ENCODE measurements at regions not wholly inside any gene's neighbourhood (a gene's known extent, or its start where the extent isn't known, plus 50 kb on each side); places are given as distances from the start of the nearest gene placed in this dataset.

GRCh38 chr2:13106302-13106701, 389.6 kb downstream of the TRIB2 start:
- Mint-ChIP-seq H3K4me1 (no peaks in the 10 kb centered on the region), H3K27me3 (ENCODE audit: low read depth) (no peaks in the 10 kb centered on the region), H3K36me3 (ENCODE audit: insufficient read depth in 1 of 3, low read depth in 3 of 3) (no peaks in the 10 kb centered on the region), H3K9me3 (no peaks in the 10 kb centered on the region), H3K27ac (no peak overlapping the region), H3K4me3 (no peak overlapping the region)
- Histone ChIP-seq H2BK120ac (ENCODE audit: low read depth, low read length, poor library complexity, severe bottlenecking) (no peak overlapping the region), H2BK5ac (ENCODE audit: insufficient read length, low read length) (no peak overlapping the region), H3K79me2 (ENCODE audit: insufficient read depth, low read length) (no peaks in the 10 kb centered on the region), H3K18ac (ENCODE audit: insufficient read length, low read depth, low read length) (no peak overlapping the region), H3K4me1 (ENCODE audit: insufficient read depth, low read length) (no peaks in the 10 kb centered on the region), H2BK15ac (ENCODE audit: low read depth, low read length) (no peak overlapping the region), H3K23me2 (ENCODE audit: insufficient read length, low read depth, low read length, poor library complexity, severe bottlenecking) (no peaks in the 10 kb centered on the region), H3K23ac (ENCODE audit: insufficient read length, low read depth, low read length) (no peak overlapping the region), H3K4ac (ENCODE audit: low read depth, low read length) (no peak overlapping the region), H2AK5ac (ENCODE audit: insufficient read length, low read length) (no peak overlapping the region), H3K79me1 (ENCODE audit: insufficient read depth, low read depth, low read length, poor library complexity, severe bottlenecking) (no peaks in the 10 kb centered on the region), H4K91ac (ENCODE audit: insufficient read length, low read depth, low read length) (no peak overlapping the region), H3K27me3 (ENCODE audit: insufficient read depth, low read length) (no peaks in the 10 kb centered on the region), H3K56ac (ENCODE audit: insufficient read length, low read depth, low read length) (no peak overlapping the region), H4K8ac (replicated peaks; ENCODE audit: insufficient read length, low read depth, low read length) (no peak overlapping the region), H2AFZ (ENCODE audit: low read length) (no peak overlapping the region), H3T11ph (ENCODE audit: low read length) (no peak overlapping the region), H2BK20ac (ENCODE audit: low read depth, low read length, poor library complexity, severe bottlenecking) (no peak overlapping the region), H3K9ac (ENCODE audit: extremely low read depth, insufficient read length, low read length) (no peak overlapping the region), H3K9me3 (ENCODE audit: control insufficient read depth, low read depth, low read length) (no peaks in the 10 kb centered on the region), H2BK12ac (ENCODE audit: insufficient read length, low read depth, low read length) (no peak overlapping the region), H4K20me1 (ENCODE audit: control insufficient read depth, insufficient read depth, insufficient read length) (no peaks in the 10 kb centered on the region), H3K4me2 (ENCODE audit: insufficient read depth, insufficient read length, low read length) (no peak overlapping the region), H4K5ac (ENCODE audit: insufficient read length, low read depth, low read length) (no peak overlapping the region), H3K14ac (ENCODE audit: insufficient read depth, low read length) (no peak overlapping the region), H3K27ac (ENCODE audit: insufficient read length, low read depth, low read length) (no peak overlapping the region)
- DNase-seq: no peak
- 100% methylated on average over 1 of the region's 3 CpGs for WGBS (ENCODE audit: extremely low coverage, insufficient read length, low lambda C conversion rate)
- no peak for TF ChIP-seq CTCF (conservative IDR thresholded peaks at IDR 0.05)
